ENCODE measurements at regions not wholly inside any gene's neighbourhood (a gene's known extent, or its start where the extent isn't known, plus 50 kb on each side); places are given as distances from the start of the nearest gene placed in this dataset.
"Not testable (repeated sequence)": the region's sequence is repeated elsewhere in the genome, so short reads cannot be mapped to it uniquely, and the experiment has no call there.

- CTCF ChIA-PET: interaction anchor here (0.6 kb wide), 2 partner anchors 17 to 22 kb away, joined by 4 to 5 read pairs; no protein-coding TSS in a partner anchor
- H3K4me3 ChIP-seq (ENCODE audit: insufficient read depth, low read depth, low read length); H3K27ac ChIP-seq (ENCODE audit: insufficient read depth, low read length); H2BK5ac ChIP-seq (ENCODE audit: low read depth, low read length, poor library complexity, severe bottlenecking); H3K56ac ChIP-seq (ENCODE audit: extremely low read depth, insufficient read depth, low read length); BruUV-seq (replicated peaks); H3K27me3 ChIP-seq (ENCODE audit: control insufficient read depth, insufficient read depth, low read length); in situ Hi-C loops (cut with MboI; ENCODE audit: low sequenced_read_pairs); H2BK120ac ChIP-seq (ENCODE audit: low read depth, low read length); H3K9me3 ChIP-seq (ENCODE audit: control insufficient read depth, insufficient read depth, low read length); H4K8ac ChIP-seq (ENCODE audit: low read depth in 2 of 2, low read length in 2 of 2); H3K4me1 ChIP-seq (ENCODE audit: control insufficient read depth, insufficient read depth, low read length); H3K36me3 ChIP-seq (ENCODE audit: control insufficient read depth, insufficient read depth, low read length); H4K20me1 ChIP-seq (ENCODE audit: insufficient read depth, low read length); ATAC-seq (ENCODE audit: low read depth); H3K9ac ChIP-seq (ENCODE audit: low read depth, low read length); H4K5ac ChIP-seq (ENCODE audit: low read depth, low read length); intact Hi-C loops (cut with micrococcal nuclease); H3K18ac ChIP-seq (ENCODE audit: low read depth, low read length); H3K4ac ChIP-seq (ENCODE audit: low read depth, low read length); POLR2A ChIA-PET (ENCODE audit: unreplicated experiment); H3K9me1 ChIP-seq (ENCODE audit: insufficient read depth, low read length); DNase-seq; H3K23ac ChIP-seq (ENCODE audit: low read depth, low read length); H3K79me1 ChIP-seq (ENCODE audit: low read depth in 1 of 2, low read length in 2 of 2); H3K4me2 ChIP-seq (ENCODE audit: low read depth, low read length); H4K91ac ChIP-seq (ENCODE audit: insufficient read depth, low read depth, low read length); H2AK5ac ChIP-seq (ENCODE audit: low read depth, low read length); H2AK9ac ChIP-seq (replicated peaks; ENCODE audit: low read depth, low read length, poor library complexity); H3K14ac ChIP-seq (replicated peaks; ENCODE audit: low read depth, low read length); H2AFZ ChIP-seq (replicated peaks; ENCODE audit: low read length, poor library complexity); H2BK20ac ChIP-seq (ENCODE audit: low read depth, low read length); H2BK15ac ChIP-seq (ENCODE audit: low read depth, low read length); dilution Hi-C loops (cut with HindIII; ENCODE audit: low sequenced_read_pairs, unreplicated experiment): not testable (repeated sequence)
- 25% methylated on average over 1 of the region's 6 CpGs; no CpG with 5 or more reads in 1 of the 2 experiments for WGBS, 2 experiments (ENCODE audit: extremely low coverage in 2 of 2, insufficient read length in 1 of 2)
Measured at GRCh38 chr9:94492125-94492524, 62.8 kb upstream of the PCAT7 start.

Measured in IMR-90 (cell line).